HCT116 (cell line): ENCODE measurements at regions not wholly inside any gene's neighbourhood (a gene's known extent, or its start where the extent isn't known, plus 50 kb on each side); places are given as distances from the start of the nearest gene placed in this dataset.

ENCODE experiments used
- ATAC-seq: fragments of 200-7000 bp; cut with Tn5 transposase; 2 replicates; pipeline ENCODE4 v1.9.1; 2020; ENCODE audit warnings: mild to moderate bottlenecking, moderate library complexity
- BruUV-seq: library from RNA; stranded (reverse); fragments of 400-500 nt; replicated peaks from 2 replicates; lab custom pipeline; 2021; lab: Mats Ljungman, UMichigan
- CTCF ChIA-PET: fragments of 300-600 bp; sonication (Branson Sonifier 250); formaldehyde crosslinking; loops from one replicate; lab custom pipeline; 2021; ENCODE audit warnings: antibody characterized with exemption; lab: Charles Lee
- POLR2A ChIA-PET: fragments of 300-600, 350-600 bp; sonication (Branson Sonifier 250); formaldehyde crosslinking; loops from one replicate; lab custom pipeline; 2021; ENCODE audit warnings: antibody characterized with exemption; lab: Charles Lee
- RAD21 ChIA-PET, 2 experiments: fragments of 300-600 bp; sonication (Branson Sonifier 250); formaldehyde crosslinking; loops; one replicate each; lab custom pipeline; 2023; ENCODE audit warnings: low total read pairs in 2 of 2; ENCODE audit not compliant: uncharacterized antibody in 2 of 2, unreplicated experiment in 2 of 2, low non-redundant PET in 1 of 2; lab: Charles Lee
- DNase-seq: peaks from one replicate; pipeline ENCODE4 v3.0.0-alpha.2; 2010; ENCODE audit warnings: low read depth, low spot score
- H2AFZ ChIP-seq: fragments of 200-600 bp; shearing (Covaris generic), sonication (generic); 2 replicates; pipeline ENCODE4 v1.6.1; 2017; ENCODE audit warnings: low read depth, mixed run types, mixed read lengths, antibody characterized with exemption, low read length; ENCODE audit not compliant: poor library complexity, severe bottlenecking
- H3K27ac ChIP-seq: 2 replicates; pipeline ENCODE4 v1.5.1; 2012; ENCODE audit warnings: low read depth, low read length
- H3K27me3 ChIP-seq: fragments of 200-600 bp; sonication (generic); 2 replicates; pipeline ENCODE4 v1.6.1; 2016; ENCODE audit warnings: mixed run types, low read length, mixed read lengths; ENCODE audit not compliant: insufficient read depth
- H3K36me3 ChIP-seq, 2 experiments: fragments of 200-500 bp in 1 of 2; fragments of 200-600 bp in 1 of 2; sonication (Bioruptor generic) in 1 of 2; sonication (generic) in 1 of 2; 2 replicates each; pipeline versions ENCODE4 v1.5.1 to v1.6.1; 2014 to 2016; ENCODE audit warnings: low read length in 2 of 2, inconsistent platforms in 1 of 2, mixed read lengths in 1 of 2, mixed run types in 1 of 2; ENCODE audit not compliant: insufficient read depth in 2 of 2, control insufficient read depth in 1 of 2
- H3K4me1 ChIP-seq, 2 experiments: fragments of 200-600 bp in 1 of 2; sonication (generic) in 1 of 2; 2 replicates each; pipeline versions ENCODE4 v1.5.1 to v1.6.1; 2012 to 2017; ENCODE audit warnings: low read length in 2 of 2, inconsistent platforms in 1 of 2, mild to moderate bottlenecking in 1 of 2, mixed read lengths in 1 of 2, mixed run types in 1 of 2, moderate library complexity in 1 of 2; ENCODE audit not compliant: insufficient read depth in 2 of 2, control insufficient read depth in 1 of 2
- H3K4me2 ChIP-seq: fragments of 200-600 bp; sonication (generic); 2 replicates; pipeline ENCODE4 v1.6.1; 2017; ENCODE audit warnings: mixed run types, low read length, mixed read lengths
- H3K4me3 ChIP-seq, 2 experiments: fragments of 200-600 bp in 1 of 2; sonication (generic) in 1 of 2; replicated peaks in 1 of 2; 2 replicates each; pipeline ENCODE4 v1.5.1; 2011 to 2016; ENCODE audit warnings: low read length in 2 of 2, control low read depth in 1 of 2, low read depth in 1 of 2, mild to moderate bottlenecking in 1 of 2, mixed read lengths in 1 of 2, mixed run types in 1 of 2
- H3K79me2 ChIP-seq: fragments of 200-600 bp; sonication (generic); 2 replicates; pipeline ENCODE4 v1.6.1; 2017; ENCODE audit warnings: mild to moderate bottlenecking, mixed run types, low read length, moderate library complexity, mixed read lengths; ENCODE audit not compliant: insufficient read depth
- H3K9ac ChIP-seq: fragments of 200-600 bp; sonication (generic); 2 replicates; pipeline ENCODE4 v1.6.1; 2016; ENCODE audit warnings: low read length, mixed read lengths
- H3K9me2 ChIP-seq: fragments of 200-600 bp; sonication (generic), shearing (Covaris generic); 2 replicates; pipeline ENCODE4 v1.6.1; 2017; ENCODE audit warnings: mixed run types, mild to moderate bottlenecking, moderate library complexity; ENCODE audit not compliant: insufficient read depth
- H3K9me3 ChIP-seq, 2 experiments: fragments of 200-500 bp in 1 of 2; fragments of 200-600 bp in 1 of 2; sonication (Bioruptor generic) in 1 of 2; sonication (generic) in 1 of 2; 2 replicates each; pipeline ENCODE4 v1.6.1; 2014 to 2017; ENCODE audit warnings: low read length in 2 of 2, mixed read lengths in 2 of 2, inconsistent platforms in 1 of 2, low read depth in 1 of 2, mild to moderate bottlenecking in 1 of 2, mixed run types in 1 of 2, moderate library complexity in 1 of 2; ENCODE audit not compliant: control insufficient read depth in 1 of 2, insufficient read depth in 1 of 2
- H4K20me1 ChIP-seq: fragments of 200-600 bp; sonication (generic), shearing (Covaris generic); 2 replicates; pipeline ENCODE4 v1.6.1; 2017; ENCODE audit warnings: mixed run types, mild to moderate bottlenecking, moderate library complexity; ENCODE audit not compliant: insufficient read depth
- CEBPB ChIP-seq: IDR thresholded peaks from 2 replicates; pipeline ENCODE4 v1.6.1; 2012; ENCODE audit warnings: low read depth
- CTCF ChIP-seq, 3 experiments: fragments of 200-600 bp in 1 of 3; sonication (generic) in 1 of 3; IDR thresholded peaks in 2 of 3; conservative IDR thresholded peaks in 1 of 3; 2 replicates each; pipeline ENCODE4 v1.5.1; 2012 to 2017; ENCODE audit warnings: low read depth in 2 of 3, low read length in 2 of 3, antibody characterized with exemption in 1 of 3, borderline replicate concordance in 1 of 3, control low read depth in 1 of 3, mild to moderate bottlenecking in 1 of 3, mixed read lengths in 1 of 3, mixed run types in 1 of 3, moderate library complexity in 1 of 3; ENCODE audit not compliant: insufficient read depth in 1 of 3
- EGR1 ChIP-seq: IDR thresholded peaks from 2 replicates; pipeline ENCODE4 v1.6.1; 2012; ENCODE audit warnings: low read depth
- ELF1 ChIP-seq: IDR thresholded peaks from 2 replicates; pipeline ENCODE4 v1.6.1; 2012; ENCODE audit warnings: low read depth, borderline replicate concordance
- EZH2 ChIP-seq: fragments of 200-600 bp; sonication (generic); IDR thresholded peaks from 2 replicates; pipeline ENCODE4 v1.6.1; 2017; ENCODE audit warnings: antibody characterized with exemption, mixed run types
- EZH2phosphoT487 ChIP-seq: fragments of 200-600 bp; IDR thresholded peaks from 2 replicates; pipeline ENCODE4 v1.6.1; 2018; ENCODE audit warnings: antibody characterized with exemption, borderline replicate concordance
- FOSL1 ChIP-seq: IDR thresholded peaks from 2 replicates; pipeline ENCODE4 v1.6.1; 2012; ENCODE audit warnings: low read depth
- JUND ChIP-seq: IDR thresholded peaks from 2 replicates; pipeline ENCODE4 v1.6.1; 2012
- POLR2AphosphoS5 ChIP-seq: IDR thresholded peaks from 2 replicates; pipeline ENCODE4 v1.6.1; 2011; ENCODE audit warnings: mild to moderate bottlenecking, low read depth, low read length, moderate library complexity
- RAD21 ChIP-seq: IDR thresholded peaks from 2 replicates; pipeline ENCODE4 v1.6.1; 2012; ENCODE audit warnings: low read depth, mild to moderate bottlenecking
- REST ChIP-seq: IDR thresholded peaks from 2 replicates; pipeline ENCODE4 v1.6.1; 2012; ENCODE audit warnings: low read depth
- SIN3A ChIP-seq: IDR thresholded peaks from 2 replicates; pipeline ENCODE4 v1.6.1; 2012; ENCODE audit warnings: low read depth
- SP1 ChIP-seq: IDR thresholded peaks from 2 replicates; pipeline ENCODE4 v1.6.1; 2012; ENCODE audit warnings: low read depth
- SRF ChIP-seq: IDR thresholded peaks from 2 replicates; pipeline ENCODE4 v1.6.1; 2012; ENCODE audit warnings: low read depth
- TCF7L2 ChIP-seq: IDR thresholded peaks from 2 replicates; pipeline ENCODE4 v1.7.0; 2011; ENCODE audit warnings: borderline replicate concordance, inconsistent platforms; ENCODE audit not compliant: insufficient read depth, insufficient read length; ENCODE audit errors: extremely low read depth
- ZFX ChIP-seq: fragments of 450-650 bp; IDR thresholded peaks from 2 replicates; pipeline ENCODE4 v1.6.1; 2017
- intact Hi-C: fragments of 100-400 bp; cut with micrococcal nuclease; formaldehyde crosslinking; loops from 2 replicates; pipeline ENCODE4 v1.10.0; 2022
- TF ChIP-seq, protein P1 (sequence below): IDR thresholded peaks from 2 replicates; pipeline ENCODE4 v1.6.1; 2011; ENCODE audit warnings: mild to moderate bottlenecking, low read length, moderate library complexity; ENCODE audit not compliant: insufficient replicate concordance; ENCODE audit errors: extremely low read depth
- TF ChIP-seq, protein P2 (sequence below): IDR thresholded peaks from 2 replicates; pipeline ENCODE4 v1.6.1; 2012
- TF ChIP-seq, protein P3 (sequence below): IDR thresholded peaks from 2 replicates; pipeline ENCODE4 v1.6.1; 2012

DNA sequence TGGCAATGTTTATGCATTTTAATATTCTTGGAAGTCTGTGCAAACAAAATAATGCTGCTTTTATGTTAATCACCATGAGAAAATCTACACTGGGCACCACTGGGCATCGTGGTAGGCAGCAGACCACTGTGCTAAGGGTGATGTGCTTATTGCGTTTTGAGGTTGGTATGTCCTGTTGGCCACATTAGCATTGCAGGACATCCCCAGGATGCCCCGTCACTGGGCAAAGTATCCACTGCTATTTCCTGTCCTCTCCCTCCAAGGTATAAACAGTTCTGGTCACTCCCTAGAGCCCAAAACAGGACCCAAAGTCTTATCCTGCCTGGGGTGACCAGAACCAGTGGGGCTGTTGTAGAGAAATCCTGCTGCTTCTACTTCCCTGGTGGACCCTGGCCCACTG is 284.2 kb upstream of the ROPN1 start:
- ChIA-PET RAD21 (no interaction called here), POLR2A (no interaction called here), CTCF (no interaction called here)
- no TSS peak for BruUV-seq
- DNase-seq = no peak
- Histone ChIP-seq H3K9me3 (no peaks in the 10 kb centered on the region), H2AFZ (no peak overlapping the region), H3K36me3 (no peaks in the 10 kb centered on the region), H3K27ac (no peak overlapping the region), H3K9me2 (no peaks in the 10 kb centered on the region), H3K79me2 (no peaks in the 10 kb centered on the region), H4K20me1 (no peaks in the 10 kb centered on the region), H3K4me3 (no peak overlapping the region), H3K4me2 (no peak overlapping the region), H3K9ac (no peak overlapping the region), H3K27me3 (peaks cover 10% of the 10 kb centered on the region; the same call in 1 of the 2 replicates), H3K4me1 (no peaks in the 10 kb centered on the region)
- TF ChIP-seq ELF1 (no peak), EZH2 (no peak), CEBPB (no peak), POLR2AphosphoS5 (no peak), SIN3A (no peak), REST (no peak), FOSL1 (no peak), TCF7L2 (no peak), CTCF (IDR thresholded peaks at IDR 0.05 in 2 of 3, conservative IDR thresholded peaks at IDR 0.05 in 1 of 3; ENCODE audit: borderline replicate concordance in 1 of 3, insufficient read depth in 1 of 3, low read depth in 2 of 3, low read length in 2 of 3) (no peak), EGR1 (no peak), ZFX (no peak), SP1 (no peak), EZH2phosphoT487 (no peak), JUND (no peak), SRF (no peak), RAD21 (no peak)
- TF ChIP-seq, protein P1, sequence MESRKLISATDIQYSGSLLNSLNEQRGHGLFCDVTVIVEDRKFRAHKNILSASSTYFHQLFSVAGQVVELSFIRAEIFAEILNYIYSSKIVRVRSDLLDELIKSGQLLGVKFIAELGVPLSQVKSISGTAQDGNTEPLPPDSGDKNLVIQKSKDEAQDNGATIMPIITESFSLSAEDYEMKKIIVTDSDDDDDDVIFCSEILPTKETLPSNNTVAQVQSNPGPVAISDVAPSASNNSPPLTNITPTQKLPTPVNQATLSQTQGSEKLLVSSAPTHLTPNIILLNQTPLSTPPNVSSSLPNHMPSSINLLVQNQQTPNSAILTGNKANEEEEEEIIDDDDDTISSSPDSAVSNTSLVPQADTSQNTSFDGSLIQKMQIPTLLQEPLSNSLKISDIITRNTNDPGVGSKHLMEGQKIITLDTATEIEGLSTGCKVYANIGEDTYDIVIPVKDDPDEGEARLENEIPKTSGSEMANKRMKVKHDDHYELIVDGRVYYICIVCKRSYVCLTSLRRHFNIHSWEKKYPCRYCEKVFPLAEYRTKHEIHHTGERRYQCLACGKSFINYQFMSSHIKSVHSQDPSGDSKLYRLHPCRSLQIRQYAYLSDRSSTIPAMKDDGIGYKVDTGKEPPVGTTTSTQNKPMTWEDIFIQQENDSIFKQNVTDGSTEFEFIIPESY = no peak
- TF ChIP-seq, protein P2, sequence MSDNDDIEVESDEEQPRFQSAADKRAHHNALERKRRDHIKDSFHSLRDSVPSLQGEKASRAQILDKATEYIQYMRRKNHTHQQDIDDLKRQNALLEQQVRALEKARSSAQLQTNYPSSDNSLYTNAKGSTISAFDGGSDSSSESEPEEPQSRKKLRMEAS = no peak
- TF ChIP-seq, protein P3, sequence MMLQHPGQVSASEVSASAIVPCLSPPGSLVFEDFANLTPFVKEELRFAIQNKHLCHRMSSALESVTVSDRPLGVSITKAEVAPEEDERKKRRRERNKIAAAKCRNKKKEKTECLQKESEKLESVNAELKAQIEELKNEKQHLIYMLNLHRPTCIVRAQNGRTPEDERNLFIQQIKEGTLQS = no peak
- ATAC-seq = no peak
- intact Hi-C loops = no loop called here
